Neuronal stem cell (in vitro differentiated cells): ENCODE measurements at regions not wholly inside any gene's neighbourhood (a gene's known extent, or its start where the extent isn't known, plus 50 kb on each side); places are given as distances from the start of the nearest gene placed in this dataset.

Source experiments
- DNase-seq: peaks from one replicate; pipeline ENCODE4 v3.0.0-alpha.2; 2013; ENCODE audit warnings: low spot score
- H2AFZ ChIP-seq: one replicate; pipeline ENCODE4 v1.6.1; 2013; ENCODE audit warnings: mild to moderate bottlenecking, low read length, inconsistent platforms
- H2AK5ac ChIP-seq: 2 replicates; pipeline ENCODE4 v1.6.1; 2013; ENCODE audit warnings: low read depth, mild to moderate bottlenecking, inconsistent platforms, low read length, moderate library complexity, mixed read lengths
- H2BK120ac ChIP-seq: 2 replicates; pipeline ENCODE4 v1.6.1; 2013; ENCODE audit warnings: low read depth, mild to moderate bottlenecking, inconsistent platforms, low read length, moderate library complexity, mixed read lengths
- H2BK12ac ChIP-seq: one replicate; pipeline ENCODE4 v1.6.1; 2013; ENCODE audit warnings: low read length, inconsistent platforms
- H2BK15ac ChIP-seq: 2 replicates; pipeline ENCODE4 v1.6.1; 2013; ENCODE audit warnings: mild to moderate bottlenecking, low read length, inconsistent platforms, mixed read lengths
- H2BK5ac ChIP-seq: one replicate; pipeline ENCODE4 v1.6.1; 2013; ENCODE audit warnings: inconsistent platforms, mild to moderate bottlenecking, low read length, moderate library complexity
- H3K14ac ChIP-seq: one replicate; pipeline ENCODE4 v1.6.1; 2013; ENCODE audit warnings: low read length, inconsistent platforms
- H3K18ac ChIP-seq: 2 replicates; pipeline ENCODE4 v1.6.1; 2013; ENCODE audit warnings: low read length, inconsistent platforms
- H3K23ac ChIP-seq: 2 replicates; pipeline ENCODE4 v1.6.1; 2013; ENCODE audit warnings: low read depth, mild to moderate bottlenecking, mixed read lengths, low read length, inconsistent platforms; ENCODE audit not compliant: poor library complexity
- H3K27ac ChIP-seq: replicated peaks from 3 replicates; pipeline ENCODE4 v1.5.1; 2013; ENCODE audit warnings: low read length, inconsistent platforms
- H3K27me3 ChIP-seq, 3 experiments: 2 replicates each; pipeline ENCODE4 v1.6.1; 2013; ENCODE audit warnings: low read length in 3 of 3, mild to moderate bottlenecking in 2 of 3, inconsistent platforms in 1 of 3, low read depth in 1 of 3, mixed read lengths in 1 of 3, moderate library complexity in 1 of 3; ENCODE audit not compliant: control insufficient read depth in 3 of 3, insufficient read depth in 3 of 3
- H3K36me3 ChIP-seq, 2 donors: replicated peaks in 1 of 2; 2 replicates each; pipeline ENCODE4 v1.6.1; 2013; ENCODE audit warnings: low read length in 2 of 2; ENCODE audit not compliant: control insufficient read depth in 2 of 2, insufficient read depth in 2 of 2
- H3K4ac ChIP-seq: 2 replicates; pipeline ENCODE4 v1.6.1; 2013; ENCODE audit warnings: inconsistent platforms, mild to moderate bottlenecking, low read length, moderate library complexity
- H3K4me1 ChIP-seq, 2 donors: 1 replicate in 1 of 2; 2 replicates in 1 of 2; pipeline ENCODE4 v1.6.1; 2013; ENCODE audit warnings: low read length in 2 of 2, low read depth in 1 of 2; ENCODE audit not compliant: control insufficient read depth in 2 of 2, insufficient read depth in 1 of 2
- H3K4me2 ChIP-seq: one replicate; pipeline ENCODE4 v1.6.1; 2013; ENCODE audit warnings: mild to moderate bottlenecking, low read length, inconsistent platforms; ENCODE audit not compliant: insufficient read depth, poor library complexity, severe bottlenecking
- H3K4me3 ChIP-seq, 2 donors: 2 replicates each; pipeline ENCODE4 v1.5.1; 2013; ENCODE audit warnings: low read length in 2 of 2, mild to moderate bottlenecking in 2 of 2, inconsistent platforms in 1 of 2, moderate library complexity in 1 of 2
- H3K79me1 ChIP-seq: one replicate; pipeline ENCODE4 v1.6.1; 2013; ENCODE audit warnings: low read depth, mild to moderate bottlenecking, inconsistent platforms, low read length, moderate library complexity
- H3K9ac ChIP-seq: one replicate; pipeline ENCODE4 v1.6.1; 2013; ENCODE audit warnings: mild to moderate bottlenecking, low read depth, low read length, inconsistent platforms; ENCODE audit not compliant: poor library complexity
- H3K9me3 ChIP-seq, 2 donors: replicated peaks in 1 of 2; 2 replicates each; pipeline versions ENCODE3 to v1.6.1; 2013; ENCODE audit warnings: low read length in 2 of 2, mild to moderate bottlenecking in 2 of 2, inconsistent platforms in 1 of 2, low read depth in 1 of 2, mixed read lengths in 1 of 2, moderate library complexity in 1 of 2; ENCODE audit not compliant: control insufficient read depth in 2 of 2, insufficient read depth in 1 of 2
- H4K8ac ChIP-seq: one replicate; pipeline ENCODE4 v1.6.1; 2013; ENCODE audit warnings: low read depth, mild to moderate bottlenecking, inconsistent platforms, low read length, moderate library complexity
- H4K91ac ChIP-seq: one replicate; pipeline ENCODE4 v1.6.1; 2013; ENCODE audit warnings: low read length, low read depth, mild to moderate bottlenecking, inconsistent platforms; ENCODE audit not compliant: poor library complexity
- WGBS, 2 donors: extraction: QIAGEN DNeasy Blood & Tissue Kit; methylation state at CpG; one replicate each; pipeline ENCODE4 v1.1.7; 2013; ENCODE audit warnings: missing lambda C conversion rate in 2 of 2, mixed read lengths in 1 of 2; ENCODE audit not compliant: insufficient read length in 2 of 2, insufficient replicate concordance in 1 of 2; ENCODE audit errors: extremely low coverage in 2 of 2; 5-methylcytosine and 5-hydroxymethylcytosine counted together

- Histone ChIP-seq H2AK5ac (no peak overlapping the region), H2BK5ac (no peak overlapping the region), H3K27ac (no peak overlapping the region), H3K27me3 (no peaks in the 10 kb centered on the region), H3K18ac (no peak overlapping the region), H3K23ac (no peak overlapping the region), H2BK15ac (no peak overlapping the region), H3K14ac (no peak overlapping the region), H3K36me3 (no peaks in the 10 kb centered on the region), H4K91ac (no peak overlapping the region), H3K9ac (no peak overlapping the region), H3K4me1 (no peaks in the 10 kb centered on the region), H3K4me3 (no peak overlapping the region), H3K4ac (no peak overlapping the region), H3K4me2 (no peak overlapping the region), H3K9me3 (no peaks in the 10 kb centered on the region), H2BK120ac (no peak overlapping the region), H4K8ac (no peak overlapping the region), H2AFZ (no peak overlapping the region), H3K79me1 (no peaks in the 10 kb centered on the region), H2BK12ac (no peak overlapping the region)
- no peak for DNase-seq
- WGBS, 2 donors, result no CpG with 5 or more reads among the region's 2 CpGs
These were observed 216.7 kb upstream of the CNTNAP2 start for GRCh38 chr7:145899938-145900337.

GRCh38 chr7:145893925-145894535 is 222.6 kb upstream of the CNTNAP2 start:
- Histone ChIP-seq H4K8ac (no peak overlapping the region), H3K4me1 (no peaks in the 10 kb centered on the region), H3K18ac (no peak overlapping the region), H3K79me1 (no peaks in the 10 kb centered on the region), H3K23ac (no peak overlapping the region), H3K36me3 (no peaks in the 10 kb centered on the region), H2AFZ (no peak overlapping the region), H2AK5ac (no peak overlapping the region), H3K27ac (no peak overlapping the region), H3K4ac (no peak overlapping the region), H2BK120ac (no peak overlapping the region), H4K91ac (no peak overlapping the region), H3K4me2 (no peak overlapping the region), H3K9me3 (no peaks in the 10 kb centered on the region), H2BK15ac (no peak overlapping the region), H3K27me3 (no peaks in the 10 kb centered on the region), H2BK5ac (no peak overlapping the region), H3K9ac (no peak overlapping the region), H3K14ac (no peak overlapping the region), H3K4me3 (no peak overlapping the region), H2BK12ac (no peak overlapping the region)
- no CpG with 5 or more reads among the region's 4 CpGs for WGBS, 2 donors
- DNase-seq, result no peak

- no peak overlapping the region for H4K91ac ChIP-seq
- no peak overlapping the region for H2AFZ ChIP-seq
- H3K4me1 ChIP-seq, result no peaks in the 10 kb centered on the region
- peaks cover 0 to 2% of the 10 kb centered on the region in 2 donors for H3K9me3 ChIP-seq
- no peaks in the 10 kb centered on the region for H3K36me3 ChIP-seq
- no peaks in the 10 kb centered on the region for H3K27me3 ChIP-seq
- no peak overlapping the region for H2AK5ac ChIP-seq
- H2BK5ac ChIP-seq, result no peak overlapping the region
- no peak overlapping the region for H3K4me3 ChIP-seq
- no CpG with 5 or more reads among the region's 5 CpGs for WGBS, 2 donors
- H3K27ac ChIP-seq, result no peak overlapping the region
- H2BK12ac ChIP-seq, result no peak overlapping the region
- H3K4ac ChIP-seq, result no peak overlapping the region
- no peak overlapping the region for H2BK15ac ChIP-seq
- no peak overlapping the region for H4K8ac ChIP-seq
- no peak overlapping the region for H3K4me2 ChIP-seq
- no peak overlapping the region for H3K18ac ChIP-seq
- H2BK120ac ChIP-seq, result no peak overlapping the region
- H3K79me1 ChIP-seq, result no peaks in the 10 kb centered on the region
- no peak overlapping the region for H3K23ac ChIP-seq
- no peak overlapping the region for H3K14ac ChIP-seq
- DNase-seq, result no peak
- no peak overlapping the region for H3K9ac ChIP-seq
These were observed 231.7 kb upstream of the CNTNAP2 start for GRCh38 chr7:145884716-145885514.

GRCh38 chr7:145876376-145876775 is 240.2 kb upstream of the CNTNAP2 start:
- Histone ChIP-seq H3K4me2 (no peak overlapping the region), H3K4ac (no peak overlapping the region), H3K4me1 (no peaks in the 10 kb centered on the region), H3K23ac (no peak overlapping the region), H3K4me3 (no peak overlapping the region), H3K36me3 (no peaks in the 10 kb centered on the region), H2AFZ (no peak overlapping the region), H2BK5ac (no peak overlapping the region), H2BK120ac (no peak overlapping the region), H2BK15ac (no peak overlapping the region), H2BK12ac (no peak overlapping the region), H3K9me3 (no peaks in the 10 kb centered on the region), H4K8ac (no peak overlapping the region), H3K79me1 (no peaks in the 10 kb centered on the region), H3K27ac (no peak overlapping the region), H4K91ac (no peak overlapping the region), H3K18ac (no peak overlapping the region), H3K14ac (no peak overlapping the region), H3K9ac (no peak overlapping the region), H2AK5ac (no peak overlapping the region), H3K27me3 (no peaks in the 10 kb centered on the region)
- WGBS, 2 donors, result no CpG with 5 or more reads among the region's 1 CpG
- no peak for DNase-seq
